Stimulated activated CD4-positive, alpha-beta T cell treated with anti-CD3 and anti-CD28 coated beads, Interleukin-1b, Interleukin-23, amount 100 ng/mL, for 4 hours (primary cell): ENCODE measurements at regions not wholly inside any gene's neighbourhood (a gene's known extent, or its start where the extent isn't known, plus 50 kb on each side); places are given as distances from the start of the nearest gene placed in this dataset.

Experiments
- DNase-seq, 2 donors: peaks; one replicate each; pipeline ENCODE4 v3.0.0-alpha.2; 2020; ENCODE audit warnings: low read depth in 2 of 2

DNA sequence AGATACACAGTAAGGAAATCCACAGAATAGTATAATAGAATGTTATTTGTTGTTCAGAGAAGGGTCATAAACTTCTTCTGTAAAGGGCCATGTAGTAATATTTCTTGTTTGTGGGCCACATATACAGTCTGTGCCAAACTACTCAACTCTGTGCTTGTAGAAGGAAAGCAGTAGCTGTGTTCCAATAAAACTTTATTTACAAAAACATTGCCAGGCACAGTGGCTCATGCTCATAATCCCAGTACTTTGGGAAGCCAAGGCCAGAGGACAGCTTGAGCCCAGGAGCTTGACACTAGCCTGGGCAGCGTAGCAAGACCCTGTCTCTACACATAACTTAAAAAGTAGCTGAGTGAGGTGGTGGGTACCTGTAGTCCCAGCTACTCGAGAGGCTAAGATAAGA is 612.8 kb upstream of the PSMD7 start:
- DNase-seq: no peak

DNA sequence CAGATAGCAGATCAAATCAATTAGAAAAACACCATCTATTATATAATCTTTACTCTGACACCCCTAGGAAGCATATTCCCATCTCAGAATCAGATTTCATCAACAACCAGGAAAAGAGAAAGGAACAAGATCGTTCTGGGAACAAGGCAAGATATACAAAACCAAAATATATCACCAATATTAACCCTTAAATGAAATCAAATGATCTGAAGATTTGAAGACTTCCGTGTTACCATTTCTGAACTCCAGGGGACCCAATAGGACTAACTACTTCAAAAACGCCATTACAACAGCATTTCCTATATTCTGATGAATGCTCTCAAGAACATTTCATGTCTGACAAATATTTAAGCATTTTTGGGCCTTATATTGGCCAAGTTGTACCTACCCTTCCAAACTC is 624.2 kb upstream of the ZFHX3 start:
- no peak for DNase-seq

DNA sequence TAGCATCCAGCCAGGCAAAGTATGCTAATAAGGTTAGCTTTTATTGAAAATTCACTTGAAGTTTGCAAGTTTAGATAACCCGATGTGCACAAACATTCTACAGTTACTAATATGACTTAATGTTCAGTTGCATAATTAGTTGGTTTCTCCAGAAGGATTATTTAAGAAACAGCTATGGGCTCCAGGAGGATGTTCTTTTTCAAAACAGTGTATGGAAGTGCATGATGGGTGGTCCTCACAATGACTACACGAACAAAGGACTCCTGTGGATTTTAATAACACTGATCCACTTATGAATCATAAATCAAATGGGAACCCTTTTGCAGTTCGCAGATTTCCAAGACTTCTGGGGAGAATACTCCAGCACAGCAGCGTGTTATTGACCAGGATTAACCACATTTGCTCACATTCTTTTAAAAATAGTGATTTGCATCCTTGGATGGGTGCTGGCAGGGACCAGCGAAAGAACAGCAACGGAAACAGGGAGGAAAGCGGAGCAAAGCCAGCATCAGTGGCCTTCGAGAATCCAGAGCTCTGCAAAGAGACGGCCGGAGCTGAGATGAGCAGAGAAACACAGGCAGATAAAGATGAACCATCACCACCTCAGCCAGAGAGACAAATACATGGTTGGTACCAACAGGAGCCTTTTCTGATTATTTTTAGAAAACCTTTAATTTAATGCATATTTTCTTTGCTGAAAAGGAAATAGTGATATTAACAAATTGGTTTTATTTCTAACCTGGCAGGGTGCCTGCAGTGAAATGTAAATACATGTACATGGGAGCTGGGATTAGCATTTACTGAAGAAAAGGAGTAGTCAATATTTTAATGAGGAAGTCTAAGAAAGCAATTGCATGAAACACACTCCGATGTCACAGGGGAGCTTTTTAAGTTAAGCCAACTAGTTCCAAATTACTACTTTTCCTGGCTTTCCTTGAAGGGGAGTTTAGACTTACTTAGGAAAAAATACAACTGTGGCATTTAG is 623.2 kb upstream of the ZFHX3 start:
- no peak for DNase-seq

DNA sequence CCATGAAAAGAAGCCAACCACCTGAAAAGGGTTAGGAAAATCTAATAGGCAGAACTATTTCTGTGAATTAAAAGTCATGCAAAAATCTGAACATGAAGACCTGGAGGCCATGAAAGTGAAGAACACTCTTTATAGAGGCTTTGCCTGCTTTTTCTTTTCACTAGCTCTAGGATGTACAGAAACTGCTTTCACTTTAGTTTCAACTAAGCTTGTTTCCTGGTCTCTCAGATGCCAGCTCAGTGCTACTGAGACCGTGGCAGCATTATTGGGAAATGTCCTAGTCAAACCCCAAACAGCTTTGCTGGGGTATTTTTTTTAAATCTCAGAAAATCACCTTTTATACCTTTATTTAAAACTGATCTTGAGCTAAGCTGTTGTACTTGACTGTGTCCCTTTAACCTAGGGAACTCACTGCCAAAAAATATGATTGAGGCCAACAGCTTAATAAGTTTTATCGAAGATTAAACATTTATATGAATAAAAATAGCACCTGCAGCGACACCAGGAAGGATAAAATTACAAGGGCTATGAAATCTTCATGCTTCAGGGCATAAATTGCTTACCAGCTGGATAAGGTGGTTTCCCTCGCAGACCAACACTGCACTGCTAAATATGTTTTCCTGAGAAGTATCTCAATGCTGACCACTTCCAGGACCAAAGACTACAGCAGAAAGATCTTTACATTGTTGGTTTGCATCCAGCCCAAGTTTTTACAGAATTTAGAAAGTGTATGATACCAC is 621.8 kb upstream of the ZFHX3 start:
- DNase-seq: no peak

DNA sequence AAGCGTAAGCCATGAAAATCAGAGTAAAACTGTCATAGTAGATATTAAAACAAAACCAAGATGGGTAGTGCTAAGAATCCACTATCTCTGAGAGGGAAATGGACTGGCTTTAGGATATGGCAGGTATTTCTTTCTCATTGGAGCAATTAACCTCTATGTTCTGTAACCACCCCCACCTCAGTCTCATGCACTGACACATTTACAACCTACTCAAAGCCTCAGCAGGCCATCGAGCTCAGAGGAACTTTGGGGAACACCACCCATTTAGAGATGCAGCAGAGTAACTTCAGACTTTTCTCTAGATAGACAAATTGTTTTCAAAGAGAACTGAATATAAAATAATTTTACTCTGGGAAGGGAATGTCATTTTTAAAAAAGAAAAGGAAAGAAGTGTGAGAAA is 615.8 kb upstream of the ZFHX3 start:
- DNase-seq: no peak

DNA sequence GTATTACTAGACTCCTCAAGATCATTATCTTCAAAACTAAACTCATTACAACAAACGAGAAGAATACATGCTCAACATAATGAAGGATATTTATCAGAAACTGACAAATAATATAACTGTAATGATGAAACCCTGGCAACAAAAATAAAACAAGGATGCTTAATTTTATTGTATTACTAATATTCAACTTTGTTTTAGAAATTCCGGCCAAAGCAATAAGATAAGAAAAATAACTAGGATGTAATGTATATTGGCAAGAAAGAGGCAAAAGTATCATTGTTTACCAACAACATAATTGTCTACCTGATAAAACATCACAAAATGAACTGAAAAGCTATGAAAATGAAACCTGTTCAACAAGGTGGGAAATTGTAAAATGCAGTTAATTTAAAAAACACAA is 588.3 kb upstream of the ZFHX3 start:
- DNase-seq: no peak

DNA sequence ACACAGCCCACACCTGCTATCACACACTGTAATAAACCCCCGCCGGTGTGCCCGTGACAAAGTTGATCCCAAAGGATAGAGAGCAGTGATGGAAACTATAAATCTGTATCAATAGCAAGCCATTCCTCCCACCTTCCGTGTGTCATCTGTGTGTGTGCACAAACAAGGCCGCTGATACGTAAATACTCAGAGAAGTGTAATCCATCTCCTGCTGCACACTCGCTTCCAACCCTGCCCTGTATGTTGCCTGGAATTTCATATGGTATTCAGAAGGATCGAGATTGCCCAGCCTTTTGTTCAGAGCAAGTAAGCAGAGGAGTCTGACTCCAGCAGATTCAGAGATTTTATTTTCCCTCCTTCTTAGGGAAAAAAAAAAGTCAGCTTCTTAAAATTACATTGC is 581.1 kb upstream of the ZFHX3 start:
- DNase-seq: no peak

DNA sequence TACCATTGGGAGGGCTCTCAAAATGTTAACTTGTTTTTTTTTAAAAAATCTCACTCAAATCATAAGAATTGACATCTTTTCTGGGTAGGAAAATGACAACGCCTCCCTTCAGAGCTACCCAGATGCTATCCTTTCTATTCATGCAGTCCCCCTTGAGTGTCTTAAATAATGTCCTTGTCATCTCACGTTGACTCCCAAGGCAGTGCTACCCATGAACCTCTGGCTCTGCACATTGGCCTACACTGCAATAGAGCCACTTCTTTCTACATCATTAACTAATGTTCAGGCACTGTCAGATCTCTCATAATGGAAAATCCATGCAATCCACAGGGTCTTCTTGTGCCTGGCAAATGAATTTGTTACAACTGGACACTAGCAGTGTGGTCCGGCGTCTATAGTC is 569.8 kb upstream of the ZFHX3 start:
- no peak for DNase-seq

DNA sequence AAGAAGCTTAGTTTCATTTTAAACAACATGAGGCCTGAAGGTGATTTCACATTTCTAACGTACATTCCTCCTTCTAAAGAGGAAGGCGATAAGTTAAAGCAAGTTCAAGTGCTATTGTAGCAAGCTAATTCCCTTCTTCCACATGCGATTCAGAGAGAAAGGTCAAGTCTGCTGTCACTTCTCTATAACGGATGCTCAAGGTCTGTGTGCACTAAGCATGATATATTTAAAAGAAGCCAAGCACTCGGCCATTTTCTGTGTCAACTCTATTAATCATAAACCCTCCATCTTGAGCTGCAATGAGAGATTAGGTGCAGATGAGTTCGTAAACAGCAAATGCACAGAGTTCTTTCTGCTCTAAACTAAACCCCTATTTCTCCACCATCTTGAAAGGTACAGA is 568.8 kb upstream of the ZFHX3 start:
- DNase-seq: no peak

DNA sequence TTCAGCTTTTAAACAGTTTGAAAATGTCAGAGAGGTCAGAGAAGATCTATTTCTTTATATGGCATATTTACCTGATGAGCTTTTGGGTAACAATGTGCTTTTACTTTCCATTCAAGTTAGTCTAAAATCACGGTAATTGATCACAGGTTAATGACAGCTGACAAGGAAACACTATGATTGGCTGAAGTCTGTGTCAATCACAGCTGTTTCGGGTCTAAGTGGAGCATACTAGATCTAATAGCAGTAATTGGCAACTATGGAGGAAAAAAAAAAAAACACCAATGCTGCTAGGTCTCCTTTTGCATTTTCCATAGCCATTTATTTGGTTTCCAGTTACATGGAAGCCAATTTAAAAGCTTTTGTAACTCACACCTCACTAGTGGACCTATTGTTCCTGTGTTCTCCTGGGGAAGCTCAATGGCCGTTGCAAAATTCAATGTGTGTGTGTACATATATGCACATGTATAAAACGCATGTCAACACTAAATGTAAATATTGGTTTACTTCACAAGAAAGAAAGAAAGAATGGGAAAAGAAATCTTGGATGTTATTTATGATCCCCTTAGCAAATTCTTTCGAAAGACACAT is 568.3 kb upstream of the ZFHX3 start:
- DNase-seq: no peak

DNA sequence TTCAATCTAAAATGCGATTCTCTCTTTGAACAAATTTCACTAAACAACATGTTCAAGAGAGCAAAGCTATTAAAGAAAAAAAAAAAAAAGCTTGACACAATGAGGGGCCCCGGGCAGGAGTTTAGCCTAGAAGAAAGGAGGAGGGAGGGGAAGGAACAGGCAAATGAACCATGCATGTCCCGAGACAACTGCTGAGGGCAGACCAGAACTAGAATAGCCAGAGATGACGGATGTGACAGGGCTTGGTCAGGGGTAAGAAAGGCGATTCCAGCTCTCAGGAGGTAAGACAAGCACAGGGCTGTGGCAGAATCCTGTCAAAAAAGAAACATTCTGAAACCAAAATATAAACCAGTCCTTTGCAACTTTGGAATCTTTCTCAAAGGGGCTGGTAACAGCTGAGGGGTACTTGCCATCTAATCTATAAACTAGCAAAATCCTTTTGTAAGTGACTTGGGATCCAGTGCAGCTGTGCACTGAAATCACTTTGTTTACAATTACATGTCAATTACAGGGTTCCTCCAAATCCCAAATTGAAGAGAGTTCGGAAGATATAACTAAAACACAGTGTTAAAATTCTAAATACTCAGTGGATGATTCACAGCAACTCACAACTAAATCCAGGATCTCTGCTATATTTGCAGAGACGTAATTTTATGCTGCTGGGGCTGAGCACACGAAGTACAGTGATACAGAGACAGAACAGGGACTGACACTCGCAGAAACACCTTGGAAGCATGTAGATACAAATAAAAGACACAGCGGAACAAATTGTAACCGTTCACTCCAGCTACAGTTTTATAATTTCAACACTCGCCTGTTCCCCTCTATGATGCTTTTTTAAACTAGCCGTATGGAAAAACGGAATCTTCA is 567.4 kb upstream of the ZFHX3 start:
- no peak for DNase-seq

DNA sequence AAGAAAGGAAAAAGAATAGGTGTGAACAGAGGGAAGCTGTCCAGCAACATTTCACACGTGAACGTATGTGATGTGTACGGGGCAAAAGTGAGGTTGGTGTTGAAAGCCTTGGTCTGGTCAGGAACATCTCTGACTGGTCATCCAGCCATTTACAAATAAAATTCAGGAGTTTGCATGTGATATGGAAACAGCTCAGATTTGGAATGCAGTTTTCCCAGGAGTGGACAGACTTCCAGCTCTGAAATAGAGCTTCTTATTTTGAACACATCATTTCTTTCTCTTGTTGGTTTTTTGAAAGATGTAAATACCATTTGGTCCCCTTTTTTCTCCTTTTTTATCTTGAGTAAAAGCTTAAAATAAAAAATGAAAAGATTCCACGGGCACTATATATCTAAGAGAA is 566.2 kb upstream of the ZFHX3 start:
- no peak for DNase-seq

DNA sequence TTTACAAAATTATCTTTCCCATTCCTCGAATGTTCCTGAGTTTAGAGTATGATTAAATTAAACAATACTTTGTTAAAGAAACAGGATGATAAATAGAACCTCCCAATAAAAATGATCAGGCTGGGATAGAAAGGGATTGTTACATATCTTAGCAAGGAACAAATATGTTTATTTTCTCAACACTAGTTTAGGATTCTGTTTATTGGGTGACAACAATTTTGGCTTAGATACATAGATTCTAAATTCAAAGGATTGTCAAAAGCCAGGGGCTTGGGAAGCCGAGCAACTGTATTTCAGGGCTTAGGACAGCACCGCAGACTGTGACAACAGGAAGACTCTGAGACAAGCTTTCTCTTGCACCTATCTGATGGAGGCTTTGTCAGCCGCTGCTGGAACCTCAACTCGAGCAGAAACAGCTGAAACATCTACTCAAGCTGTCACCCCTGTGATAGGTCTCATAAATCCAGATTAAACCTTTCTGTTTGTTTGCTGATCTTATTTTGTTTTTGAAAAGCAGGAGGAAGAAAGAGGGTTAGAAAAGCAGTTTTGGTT is 562.8 kb upstream of the ZFHX3 start:
- DNase-seq: no peak

DNA sequence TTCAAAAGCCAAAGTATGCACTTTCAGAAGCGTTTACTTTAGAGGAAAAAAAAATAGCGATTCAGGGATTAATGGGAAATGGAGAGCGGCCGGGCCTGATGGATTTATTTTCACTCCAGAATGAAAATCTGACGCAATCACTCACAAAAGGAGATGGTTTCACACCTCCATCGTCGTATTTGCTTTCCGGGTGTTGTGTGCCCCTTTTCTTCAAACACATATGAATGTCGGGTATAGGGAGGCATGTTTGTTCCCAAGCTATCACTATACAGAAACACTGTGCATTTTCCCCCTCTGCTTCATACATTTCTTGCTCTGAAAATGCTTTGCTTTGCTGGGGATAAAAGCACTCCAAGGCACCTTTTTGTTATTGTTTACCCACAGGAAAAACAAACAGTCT is 562.2 kb upstream of the ZFHX3 start:
- DNase-seq: no peak

DNA sequence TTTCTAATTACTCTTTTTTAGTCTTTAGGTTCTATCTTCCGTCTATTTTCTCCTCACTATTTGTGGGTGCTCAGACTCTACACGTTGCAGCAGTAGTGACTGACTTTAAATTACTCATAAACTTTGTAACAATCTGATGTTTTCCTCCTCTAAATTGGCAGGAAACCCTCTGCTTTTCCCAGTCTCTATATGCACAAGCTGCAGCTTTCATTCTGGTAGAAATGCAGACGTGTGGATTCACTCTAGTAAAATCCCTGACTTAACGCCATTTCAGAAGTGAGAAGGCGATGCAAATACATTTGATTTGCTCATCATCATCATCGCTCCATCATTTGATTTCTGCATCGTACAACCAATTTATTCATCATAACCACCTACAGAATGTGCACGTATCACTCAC is 561.0 kb upstream of the ZFHX3 start:
- no peak for DNase-seq

DNA sequence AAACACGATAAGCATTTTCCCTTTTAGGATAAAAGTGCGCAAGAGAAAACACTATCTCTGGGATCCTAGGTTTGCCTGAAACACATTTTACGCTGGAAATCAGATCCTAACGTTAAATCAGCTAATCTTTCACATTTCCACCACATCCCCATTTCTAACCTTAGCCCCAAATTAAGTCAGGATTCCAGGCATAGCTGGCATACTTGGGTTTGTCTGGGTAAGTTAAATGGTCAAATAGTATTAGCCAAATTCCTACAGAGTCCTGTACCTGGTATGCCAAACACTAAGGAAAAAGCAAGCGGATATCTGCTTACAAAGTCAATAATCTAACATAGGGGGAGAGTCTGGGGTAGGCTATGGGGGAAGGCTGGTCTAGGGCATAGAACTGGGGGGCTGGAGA is 557.4 kb upstream of the ZFHX3 start:
- no peak for DNase-seq

DNA sequence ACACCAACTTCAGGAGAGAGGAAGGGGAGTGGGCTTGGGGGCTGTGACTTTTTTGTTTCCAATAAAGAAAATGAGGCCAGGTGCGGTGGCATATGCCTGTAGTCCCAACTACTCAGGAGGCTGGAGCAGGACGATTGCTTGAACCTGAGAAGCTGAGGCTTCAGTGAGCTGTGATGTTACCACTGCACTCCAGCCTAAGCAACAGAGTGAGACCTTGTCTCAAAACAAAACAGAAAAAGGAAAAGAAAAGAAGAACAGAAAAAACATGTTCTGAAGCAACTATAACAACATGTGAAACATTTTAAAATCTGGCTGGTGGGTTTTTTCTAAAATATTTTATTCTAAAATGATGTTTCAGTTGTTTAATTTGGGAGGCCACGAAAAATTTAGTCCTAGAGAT is 554.0 kb upstream of the ZFHX3 start:
- DNase-seq: no peak

DNA sequence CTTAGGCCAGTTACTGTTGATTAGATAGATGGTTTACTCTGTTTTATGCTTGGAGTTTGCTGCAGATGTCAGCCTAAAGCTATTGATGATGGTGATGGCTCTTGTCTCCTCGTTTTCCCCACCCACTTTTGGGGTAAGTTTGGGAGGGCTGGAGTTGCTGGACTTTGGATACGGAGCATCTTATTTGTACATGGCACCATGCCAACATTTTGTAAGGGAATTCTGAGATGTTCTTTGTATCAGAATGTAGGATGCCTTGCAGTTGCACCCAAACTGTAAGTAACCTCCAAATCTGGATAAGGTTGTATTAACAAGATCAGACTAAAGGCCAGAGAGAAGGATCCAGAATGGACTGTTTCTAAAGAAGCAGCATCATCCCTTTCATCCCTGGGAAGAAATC is 551.9 kb upstream of the ZFHX3 start:
- no peak for DNase-seq

DNA sequence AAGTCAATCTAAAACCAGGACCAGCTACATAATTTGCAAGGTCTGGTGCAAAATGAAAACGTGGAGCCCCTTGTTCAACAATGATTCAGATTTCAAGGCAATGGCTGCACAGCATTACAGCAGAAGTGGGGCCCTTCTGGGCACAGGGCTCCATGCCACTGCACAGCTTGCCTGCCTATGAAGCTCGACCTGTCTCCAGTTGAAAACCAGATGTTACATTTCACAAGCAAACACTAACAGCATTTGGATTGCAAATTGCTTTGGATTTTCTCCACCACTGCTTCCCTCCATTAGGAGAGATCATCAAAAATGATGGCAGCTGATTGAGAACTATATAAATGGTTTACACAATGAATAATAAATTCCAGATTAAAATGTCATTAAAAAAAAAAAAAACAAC is 551.4 kb upstream of the ZFHX3 start:
- no peak for DNase-seq

DNA sequence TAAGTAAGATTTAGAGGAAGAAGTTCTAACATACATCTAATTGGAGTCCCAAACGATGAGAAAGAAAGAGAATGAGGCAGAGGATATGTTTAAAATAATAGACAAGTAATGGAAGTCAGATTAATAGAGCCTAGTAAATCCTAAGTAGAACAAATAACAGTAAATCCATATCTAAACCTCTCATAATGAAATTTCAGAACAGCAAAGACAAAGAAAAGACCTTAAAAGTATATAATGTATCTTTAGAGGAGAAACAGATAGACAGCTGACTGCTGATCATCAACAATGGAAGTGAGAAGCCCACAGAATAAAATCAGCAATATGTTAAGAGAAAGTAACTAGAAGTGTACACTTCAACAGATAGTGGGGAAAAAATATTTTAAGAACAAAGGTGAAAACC is 536.2 kb upstream of the ZFHX3 start:
- no peak for DNase-seq

DNA sequence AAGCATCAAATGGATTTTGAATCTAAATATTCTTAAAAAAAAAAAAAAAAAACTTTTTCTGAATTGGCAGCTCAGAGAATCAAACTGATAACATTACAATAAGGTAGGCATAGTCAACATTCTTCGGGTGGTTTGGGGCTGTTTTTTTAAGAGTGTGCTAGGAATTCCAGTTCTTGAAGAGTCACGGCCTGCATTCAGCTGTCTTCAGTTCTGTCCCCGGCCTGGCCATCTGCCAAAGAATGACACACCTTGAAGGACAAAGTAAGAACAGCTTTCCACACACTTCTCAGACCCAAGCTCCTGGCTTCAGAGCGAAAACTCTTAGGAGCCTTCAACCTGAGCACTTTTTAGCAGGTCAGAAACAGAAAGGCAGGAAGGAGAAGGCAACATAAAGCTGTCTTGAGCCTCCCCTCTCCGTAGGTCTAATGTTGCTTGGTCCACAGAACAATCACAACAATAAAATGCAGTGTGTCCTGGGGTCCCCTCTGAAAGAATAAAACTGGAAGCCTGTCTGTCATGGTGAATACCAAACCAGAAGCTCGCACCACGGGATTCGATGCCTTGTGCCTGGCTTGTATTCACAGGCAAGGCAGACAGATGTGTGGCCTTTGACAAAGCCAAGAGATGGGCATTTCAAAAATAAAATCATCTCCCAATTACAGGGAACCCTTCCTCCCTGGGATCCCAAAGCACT is 524.4 kb upstream of the ZFHX3 start:
- no peak for DNase-seq
